ENCODE measurements at regions not wholly inside any gene's neighbourhood (a gene's known extent, or its start where the extent isn't known, plus 50 kb on each side); places are given as distances from the start of the nearest gene placed in this dataset.

GRCh38 chr7:69192134-69192533 lies 406.1 kb upstream of the AUTS2 start:
- no peak for DNase-seq
- Mint-ChIP-seq H3K36me3 (peaks cover 0 to 4% (median 0%) of the 10 kb centered on the region in 3 donors), H3K27me3 (ENCODE audit: low read depth in 3 of 3) (peaks cover 0 to 6% (median 5%) of the 10 kb centered on the region in 3 donors), H3K4me3 (no peak overlapping the region), H3K4me1 (no peaks in the 10 kb centered on the region), H3K27ac (no peak overlapping the region), H3K9me3 (peaks cover 3 to 25% (median 10%) of the 10 kb centered on the region in 6 donors)

- H3K4me1 Mint-ChIP-seq, result peaks cover 0 to 3% of the 10 kb centered on the region in 2 donors
- H3K27me3 Mint-ChIP-seq (ENCODE audit: low read depth in 3 of 3), result peaks cover 0 to 6% (median 5%) of the 10 kb centered on the region in 3 donors
Measured at GRCh38 chr7:69193061-69193460, 405.2 kb upstream of the AUTS2 start.

GRCh38 chr7:69196593-69196992 lies 401.7 kb upstream of the AUTS2 start:
- peaks cover 0 to 7% (median 6%) of the 10 kb centered on the region in 3 donors for H3K27me3 Mint-ChIP-seq (ENCODE audit: low read depth in 3 of 3)
- peaks cover 0 to 5% (median 4%) of the 10 kb centered on the region in 3 donors for H3K36me3 Mint-ChIP-seq
- H3K9me3 Mint-ChIP-seq, result peaks cover 19 to 48% (median 23%) of the 10 kb centered on the region in 6 donors
- H3K4me1 Mint-ChIP-seq, result peaks cover 16 to 28% of the 10 kb centered on the region in 2 donors
- no peak for DNase-seq
- H3K4me3 Mint-ChIP-seq, result no peak overlapping the region
- no peak overlapping the region for H3K27ac Mint-ChIP-seq

More at GRCh38 chr7:69193061-69193460, 405.2 kb upstream of the AUTS2 start:
- peaks cover 0 to 4% (median 0%) of the 10 kb centered on the region in 3 donors for H3K36me3 Mint-ChIP-seq
- DNase-seq, result no peak
- H3K4me3 Mint-ChIP-seq, result no peak overlapping the region
- peaks cover 3 to 30% (median 12%) of the 10 kb centered on the region in 6 donors for H3K9me3 Mint-ChIP-seq
- no peak overlapping the region for H3K27ac Mint-ChIP-seq

- Mint-ChIP-seq H3K4me3 (no peak overlapping the region), H3K27me3 (ENCODE audit: low read depth in 3 of 3) (peaks cover 0 to 6% (median 5%) of the 10 kb centered on the region in 3 donors), H3K4me1 (peaks cover 16 to 28% of the 10 kb centered on the region in 2 donors), H3K27ac (peak overlapping the region in 1 of 6 donors; percentile 82), H3K36me3 (peaks cover 0 to 5% (median 4%) of the 10 kb centered on the region in 3 donors), H3K9me3 (peaks cover 19 to 48% (median 23%) of the 10 kb centered on the region in 6 donors)
- DNase-seq, result no peak
Measured at GRCh38 chr7:69198250-69198649, 400.0 kb upstream of the AUTS2 start.

GRCh38 chr7:69199041-69199440 lies 399.2 kb upstream of the AUTS2 start:
- H3K27me3 Mint-ChIP-seq (ENCODE audit: low read depth in 3 of 3), result peaks cover 0 to 6% (median 5%) of the 10 kb centered on the region in 3 donors
- H3K27ac Mint-ChIP-seq, result peak overlapping the region; percentile 67 to 91 (median 86)
- H3K36me3 Mint-ChIP-seq, result peaks cover 0 to 5% (median 4%) of the 10 kb centered on the region in 3 donors
- DNase-seq, result peak in 1 of 3 donors; percentile 7
- H3K4me3 Mint-ChIP-seq, result peak overlapping the region in 2 of 5 donors; percentile 48 to 58
- peaks cover 16 to 42% (median 21%) of the 10 kb centered on the region in 6 donors for H3K9me3 Mint-ChIP-seq
- H3K4me1 Mint-ChIP-seq, result peaks cover 16 to 28% of the 10 kb centered on the region in 2 donors

GRCh38 chr7:69199661-69200060 lies 398.6 kb upstream of the AUTS2 start:
- DNase-seq, result no peak
- Mint-ChIP-seq H3K27ac (peak overlapping the region; percentile 67 to 91 (median 86)), H3K9me3 (peaks cover 16 to 40% (median 20%) of the 10 kb centered on the region in 6 donors), H3K36me3 (peaks cover 0 to 5% (median 0%) of the 10 kb centered on the region in 3 donors), H3K27me3 (ENCODE audit: low read depth in 3 of 3) (peaks cover 2 to 3% (median 3%) of the 10 kb centered on the region in 3 donors), H3K4me1 (peaks cover 16 to 28% of the 10 kb centered on the region in 2 donors), H3K4me3 (peak overlapping the region in 2 of 5 donors; percentile 48 to 58)

GRCh38 chr7:69203871-69204270 lies 394.4 kb upstream of the AUTS2 start:
- Mint-ChIP-seq H3K27me3 (ENCODE audit: low read depth in 3 of 3) (peaks cover 3 to 10% (median 5%) of the 10 kb centered on the region in 3 donors), H3K27ac (no peak overlapping the region), H3K4me3 (no peak overlapping the region), H3K4me1 (peaks cover 14 to 20% of the 10 kb centered on the region in 2 donors), H3K36me3 (peaks cover 0 to 5% (median 0%) of the 10 kb centered on the region in 3 donors), H3K9me3 (peaks cover 6 to 26% (median 14%) of the 10 kb centered on the region in 6 donors)
- DNase-seq, result no peak

- H3K27me3 Mint-ChIP-seq (ENCODE audit: low read depth in 3 of 3), result peaks cover 0 to 9% (median 5%) of the 10 kb centered on the region in 3 donors
- no peak overlapping the region for H3K4me3 Mint-ChIP-seq
- DNase-seq, result no peak
- H3K9me3 Mint-ChIP-seq, result peaks cover 0 to 16% (median 3%) of the 10 kb centered on the region in 6 donors
- no peak overlapping the region for H3K27ac Mint-ChIP-seq
- peaks cover 3 to 9% of the 10 kb centered on the region in 2 donors for H3K4me1 Mint-ChIP-seq
- H3K36me3 Mint-ChIP-seq, result no peaks in the 10 kb centered on the region
Measured at GRCh38 chr7:69204943-69205342, 393.3 kb upstream of the AUTS2 start.

GRCh38 chr7:69205581-69205980 lies 392.7 kb upstream of the AUTS2 start:
- H3K4me1 Mint-ChIP-seq, result peaks cover 0 to 5% of the 10 kb centered on the region in 2 donors

GRCh38 chr7:69208276-69208675 lies 390.0 kb upstream of the AUTS2 start:
- Mint-ChIP-seq H3K36me3 (no peaks in the 10 kb centered on the region), H3K27ac (no peak overlapping the region), H3K4me3 (no peak overlapping the region), H3K4me1 (no peaks in the 10 kb centered on the region), H3K27me3 (ENCODE audit: low read depth in 3 of 3) (peaks cover 0 to 9% (median 7%) of the 10 kb centered on the region in 3 donors), H3K9me3 (peaks cover 0 to 6% (median 0%) of the 10 kb centered on the region in 6 donors)
- no peak for DNase-seq

More at GRCh38 chr7:69205581-69205980, 392.7 kb upstream of the AUTS2 start:
- Mint-ChIP-seq H3K27me3 (ENCODE audit: low read depth in 3 of 3) (peaks cover 0 to 9% (median 5%) of the 10 kb centered on the region in 3 donors), H3K36me3 (no peaks in the 10 kb centered on the region), H3K4me3 (no peak overlapping the region), H3K27ac (no peak overlapping the region), H3K9me3 (peaks cover 0 to 12% (median 0%) of the 10 kb centered on the region in 6 donors)
- DNase-seq, result no peak

GRCh38 chr7:69208848-69209247 lies 389.4 kb upstream of the AUTS2 start:
- peaks cover 0 to 6% (median 0%) of the 10 kb centered on the region in 6 donors for H3K9me3 Mint-ChIP-seq
- H3K27me3 Mint-ChIP-seq (ENCODE audit: low read depth in 3 of 3), result peaks cover 0 to 9% (median 7%) of the 10 kb centered on the region in 3 donors
- DNase-seq, result no peak
- no peak overlapping the region for H3K27ac Mint-ChIP-seq
- H3K4me3 Mint-ChIP-seq, result no peak overlapping the region
- H3K36me3 Mint-ChIP-seq, result no peaks in the 10 kb centered on the region
- H3K4me1 Mint-ChIP-seq, result no peaks in the 10 kb centered on the region

- Mint-ChIP-seq H3K9me3 (peaks cover 0 to 2% (median 0%) of the 10 kb centered on the region in 6 donors), H3K4me3 (no peak overlapping the region), H3K27ac (no peak overlapping the region), H3K36me3 (no peaks in the 10 kb centered on the region), H3K4me1 (no peaks in the 10 kb centered on the region), H3K27me3 (ENCODE audit: low read depth in 3 of 3) (peaks cover 0 to 5% (median 4%) of the 10 kb centered on the region in 3 donors)
- no peak for DNase-seq
Measured at GRCh38 chr7:69211336-69211735, 386.9 kb upstream of the AUTS2 start.

GRCh38 chr7:69211739-69212138 lies 386.5 kb upstream of the AUTS2 start:
- Mint-ChIP-seq H3K4me1 (no peaks in the 10 kb centered on the region), H3K9me3 (peaks cover 0 to 2% (median 0%) of the 10 kb centered on the region in 6 donors), H3K27ac (no peak overlapping the region), H3K4me3 (no peak overlapping the region), H3K36me3 (no peaks in the 10 kb centered on the region), H3K27me3 (ENCODE audit: low read depth in 3 of 3) (peaks cover 0 to 4% (median 2%) of the 10 kb centered on the region in 3 donors)
- no peak for DNase-seq

GRCh38 chr7:69213878-69214277 lies 384.4 kb upstream of the AUTS2 start:
- H3K4me1 Mint-ChIP-seq, result no peaks in the 10 kb centered on the region
- H3K4me3 Mint-ChIP-seq, result no peak overlapping the region
- peaks cover 0 to 2% (median 0%) of the 10 kb centered on the region in 6 donors for H3K9me3 Mint-ChIP-seq
- H3K36me3 Mint-ChIP-seq, result no peaks in the 10 kb centered on the region
- H3K27ac Mint-ChIP-seq, result no peak overlapping the region
- H3K27me3 Mint-ChIP-seq (ENCODE audit: low read depth in 3 of 3), result peaks cover 0 to 9% (median 0%) of the 10 kb centered on the region in 3 donors
- no peak for DNase-seq

All from immature natural killer cell (primary cell).